HUES64 (cell line): ENCODE measurements at regions not wholly inside any gene's neighbourhood (a gene's known extent, or its start where the extent isn't known, plus 50 kb on each side); places are given as distances from the start of the nearest gene placed in this dataset.

Experiments used
- H3K27ac ChIP-seq: 2 replicates; pipeline ENCODE4 v1.7.0; 2013; ENCODE audit warnings: low read depth, low read length, inconsistent platforms
- H3K27me3 ChIP-seq: 2 replicates; pipeline ENCODE4 v1.6.1; 2013; ENCODE audit warnings: mild to moderate bottlenecking, low read length; ENCODE audit not compliant: insufficient read depth
- H3K36me3 ChIP-seq: 2 replicates; pipeline ENCODE4 v1.6.1; 2013; ENCODE audit warnings: mild to moderate bottlenecking, low read length; ENCODE audit not compliant: insufficient read depth
- H3K4me1 ChIP-seq: 2 replicates; pipeline ENCODE4 v1.6.1; 2013; ENCODE audit warnings: mild to moderate bottlenecking, low read length, moderate library complexity; ENCODE audit not compliant: insufficient read depth
- H3K4me3 ChIP-seq: 2 replicates; pipeline ENCODE4 v1.5.1; 2013; ENCODE audit warnings: mild to moderate bottlenecking, low read length, moderate library complexity
- H3K9ac ChIP-seq: 2 replicates; pipeline ENCODE4 v1.6.1; 2013; ENCODE audit warnings: mild to moderate bottlenecking, low read depth, low read length
- H3K9me3 ChIP-seq: 2 replicates; pipeline ENCODE4 v1.6.1; 2013; ENCODE audit warnings: low read depth, low read length; ENCODE audit not compliant: insufficient read depth
- WGBS: fragments of 150-250, 120-280 bp; methylation state at CpG from one replicate; pipeline ENCODE4 v1.1.7; 2013; ENCODE audit warnings: missing lambda C conversion rate; 5-methylcytosine and 5-hydroxymethylcytosine counted together

GRCh38 chr2:8518979-8519668 is 162.7 kb upstream of the ID2 start:
- Histone ChIP-seq H3K4me1 (no peaks in the 10 kb centered on the region), H3K4me3 (no peak overlapping the region), H3K27me3 (no peaks in the 10 kb centered on the region), H3K9me3 (no peaks in the 10 kb centered on the region), H3K27ac (no peak overlapping the region), H3K9ac (no peak overlapping the region), H3K36me3 (no peaks in the 10 kb centered on the region)
- WGBS = 91% methylated on average over 8 of the region's 8 CpGs

- Histone ChIP-seq H3K27ac (no peak overlapping the region), H3K4me3 (no peak overlapping the region), H3K36me3 (no peaks in the 10 kb centered on the region), H3K27me3 (no peaks in the 10 kb centered on the region), H3K9ac (no peak overlapping the region), H3K4me1 (no peaks in the 10 kb centered on the region), H3K9me3 (no peaks in the 10 kb centered on the region)
- WGBS = 86% methylated on average over 5 of the region's 5 CpGs
These were observed 161.0 kb upstream of the ID2 start for GRCh38 chr2:8520791-8521344.

GRCh38 chr2:8522687-8523086 is 159.2 kb upstream of the ID2 start:
- no peak overlapping the region for H3K27ac ChIP-seq
- peaks cover 3% of the 10 kb centered on the region; the same call in 1 of the 2 replicates for H3K4me1 ChIP-seq
- no peak overlapping the region for H3K4me3 ChIP-seq
- 99% methylated on average over 2 of the region's 2 CpGs for WGBS
- H3K9me3 ChIP-seq = no peaks in the 10 kb centered on the region
- no peaks in the 10 kb centered on the region for H3K27me3 ChIP-seq
- H3K36me3 ChIP-seq = no peaks in the 10 kb centered on the region
- H3K9ac ChIP-seq = no peak overlapping the region

- Histone ChIP-seq H3K27me3 (no peaks in the 10 kb centered on the region), H3K36me3 (no peaks in the 10 kb centered on the region), H3K4me1 (peaks cover 3% of the 10 kb centered on the region; the same call in 1 of the 2 replicates), H3K9me3 (no peaks in the 10 kb centered on the region), H3K27ac (no peak overlapping the region), H3K4me3 (no peak overlapping the region), H3K9ac (no peak overlapping the region)
- 95% methylated on average over 8 of the region's 9 CpGs for WGBS
These were observed 157.5 kb upstream of the ID2 start for GRCh38 chr2:8524388-8524787.

GRCh38 chr2:8524823-8525222 is 157.0 kb upstream of the ID2 start:
- Histone ChIP-seq H3K4me1 (peaks cover 3% of the 10 kb centered on the region; the same call in 1 of the 2 replicates), H3K9me3 (no peaks in the 10 kb centered on the region), H3K27ac (no peak overlapping the region), H3K4me3 (no peak overlapping the region), H3K27me3 (no peaks in the 10 kb centered on the region), H3K9ac (no peak overlapping the region), H3K36me3 (no peaks in the 10 kb centered on the region)
- WGBS = 98% methylated on average over 8 of the region's 8 CpGs

GRCh38 chr2:8525236-8525581 is 156.6 kb upstream of the ID2 start:
- H3K9me3 ChIP-seq = no peaks in the 10 kb centered on the region
- no peak overlapping the region for H3K9ac ChIP-seq
- 83% methylated on average over 7 of the region's 7 CpGs for WGBS
- H3K4me3 ChIP-seq = no peak overlapping the region
- no peaks in the 10 kb centered on the region for H3K36me3 ChIP-seq
- no peaks in the 10 kb centered on the region for H3K27me3 ChIP-seq
- no peak overlapping the region for H3K27ac ChIP-seq
- peaks cover 3% of the 10 kb centered on the region; the same call in 1 of the 2 replicates for H3K4me1 ChIP-seq

GRCh38 chr2:8525582-8526402 is 156.1 kb upstream of the ID2 start:
- Histone ChIP-seq H3K27ac (no peak overlapping the region), H3K36me3 (no peaks in the 10 kb centered on the region), H3K9me3 (no peaks in the 10 kb centered on the region), H3K4me1 (peaks cover 3% of the 10 kb centered on the region; the same call in 1 of the 2 replicates), H3K27me3 (no peaks in the 10 kb centered on the region), H3K9ac (no peak overlapping the region), H3K4me3 (no peak overlapping the region)
- 67% methylated on average over 14 of the region's 14 CpGs for WGBS

GRCh38 chr2:8526403-8526696 is 155.5 kb upstream of the ID2 start:
- 63% methylated on average over 3 of the region's 3 CpGs for WGBS
- peaks cover 3% of the 10 kb centered on the region; the same call in 1 of the 2 replicates for H3K4me1 ChIP-seq
- no peaks in the 10 kb centered on the region for H3K27me3 ChIP-seq
- H3K36me3 ChIP-seq = no peaks in the 10 kb centered on the region
- H3K9me3 ChIP-seq = no peaks in the 10 kb centered on the region
- no peak overlapping the region for H3K4me3 ChIP-seq
- no peak overlapping the region for H3K9ac ChIP-seq
- H3K27ac ChIP-seq = no peak overlapping the region

GRCh38 chr2:8527031-8527430 is 154.8 kb upstream of the ID2 start:
- Histone ChIP-seq H3K4me3 (no peak overlapping the region), H3K9ac (no peak overlapping the region), H3K27me3 (no peaks in the 10 kb centered on the region), H3K9me3 (no peaks in the 10 kb centered on the region), H3K27ac (no peak overlapping the region), H3K36me3 (no peaks in the 10 kb centered on the region), H3K4me1 (peaks cover 3% of the 10 kb centered on the region; the same call in 1 of the 2 replicates)
- WGBS = 85% methylated on average over 4 of the region's 4 CpGs

GRCh38 chr2:8527676-8528075 is 154.2 kb upstream of the ID2 start:
- 88% methylated on average over 2 of the region's 4 CpGs for WGBS
- Histone ChIP-seq H3K4me1 (peaks cover 3% of the 10 kb centered on the region; the same call in 1 of the 2 replicates), H3K9ac (no peak overlapping the region), H3K9me3 (no peaks in the 10 kb centered on the region), H3K27ac (no peak overlapping the region), H3K27me3 (no peaks in the 10 kb centered on the region), H3K4me3 (no peak overlapping the region), H3K36me3 (no peaks in the 10 kb centered on the region)

- H3K4me3 ChIP-seq = no peak overlapping the region
- H3K36me3 ChIP-seq = no peaks in the 10 kb centered on the region
- H3K9me3 ChIP-seq = no peaks in the 10 kb centered on the region
- H3K4me1 ChIP-seq = peaks cover 3% of the 10 kb centered on the region; the same call in 1 of the 2 replicates
- WGBS = 92% methylated on average over 3 of the region's 3 CpGs
- H3K9ac ChIP-seq = no peak overlapping the region
- no peak overlapping the region for H3K27ac ChIP-seq
- H3K27me3 ChIP-seq = no peaks in the 10 kb centered on the region
These were observed 153.0 kb upstream of the ID2 start for GRCh38 chr2:8528863-8529262.
